ENCODE measurements at regions not wholly inside any gene's neighbourhood (a gene's known extent, or its start where the extent isn't known, plus 50 kb on each side); places are given as distances from the start of the nearest gene placed in this dataset.

GRCh38 chr11:135023499-135023898, 611.5 kb upstream of the B3GAT1 start:
- TF ChIP-seq SP1 (IDR thresholded peaks at IDR 0.05) = no peak
- TF ChIP-seq NFRKB (IDR thresholded peaks at IDR 0.05) = no peak
- no peak for TF ChIP-seq SUZ12 (IDR thresholded peaks at IDR 0.05)
- TF ChIP-seq ZNF384 (IDR thresholded peaks at IDR 0.05) = no peak
- no peak for TF ChIP-seq BHLHE40 (IDR thresholded peaks at IDR 0.05; ENCODE audit: borderline replicate concordance)
- no peak for TF ChIP-seq PKNOX1 (IDR thresholded peaks at IDR 0.05)
- TF ChIP-seq ARNT (IDR thresholded peaks at IDR 0.05) = no peak
- TF ChIP-seq LEF1 (IDR thresholded peaks at IDR 0.05; ENCODE audit: borderline replicate concordance) = no peak
- no peak for TF ChIP-seq FOXA1 (IDR thresholded peaks at IDR 0.05)
- no peak for TF ChIP-seq FOXM1 (IDR thresholded peaks at IDR 0.05; ENCODE audit: borderline replicate concordance)
- TF ChIP-seq TARDBP (IDR thresholded peaks at IDR 0.05) = no peak
